ENCODE measurements at regions not wholly inside any gene's neighbourhood (a gene's known extent, or its start where the extent isn't known, plus 50 kb on each side); places are given as distances from the start of the nearest gene placed in this dataset.
"Not testable (repeated sequence)": the region's sequence is repeated elsewhere in the genome, so short reads cannot be mapped to it uniquely, and the experiment has no call there.

- Mint-ChIP-seq H3K9me3 (no peaks in the 10 kb centered on the region), H3K36me3 (no peaks in the 10 kb centered on the region), H3K27ac (no peak overlapping the region), H3K4me3 (no peak overlapping the region), H3K27me3 (peaks cover 26 to 27% of the 10 kb centered on the region in 2 donors), H3K4me1 (peaks cover 0 to 2% of the 10 kb centered on the region in 2 donors)
- no peak for DNase-seq
- peak in 1 of 2 donors; percentile 27 for ATAC-seq (replicated peaks)
These were observed 427.8 kb downstream of the PREX1 start for GRCh38 chr20:48400009-48400408.

- DNase-seq (no peak), ATAC-seq (replicated peaks) (no peak)
- Mint-ChIP-seq H3K4me3 (no peak overlapping the region), H3K36me3 (no peaks in the 10 kb centered on the region), H3K4me1 (peaks cover 0 to 2% of the 10 kb centered on the region in 2 donors), H3K9me3 (peaks cover 0 to under 1% of the 10 kb centered on the region in 2 donors), H3K27ac (no peak overlapping the region), H3K27me3 (peaks cover 31 to 32% of the 10 kb centered on the region in 2 donors)
These were observed 429.0 kb downstream of the PREX1 start for GRCh38 chr20:48398506-48399449.

GRCh38 chr20:48396981-48397861, 430.6 kb downstream of the PREX1 start:
- not testable (repeated sequence) for H3K36me3 Mint-ChIP-seq; DNase-seq; H3K9me3 Mint-ChIP-seq; ATAC-seq (replicated peaks); H3K27ac Mint-ChIP-seq; H3K4me1 Mint-ChIP-seq; H3K4me3 Mint-ChIP-seq
- H3K27me3 Mint-ChIP-seq: peaks cover 31 to 33% of the 10 kb centered on the region in 2 donors

GRCh38 chr20:48395816-48396546, 431.8 kb downstream of the PREX1 start:
- DNase-seq: no peak
- no peak overlapping the region for H3K27ac Mint-ChIP-seq
- H3K27me3 Mint-ChIP-seq: peaks cover 25 to 31% of the 10 kb centered on the region in 2 donors
- H3K9me3 Mint-ChIP-seq: peaks cover 11 to 14% of the 10 kb centered on the region in 2 donors
- H3K4me1 Mint-ChIP-seq: peaks cover 0 to 2% of the 10 kb centered on the region in 2 donors
- ATAC-seq (replicated peaks): no peak
- H3K36me3 Mint-ChIP-seq: peaks cover 3 to 4% of the 10 kb centered on the region in 2 donors
- no peak overlapping the region for H3K4me3 Mint-ChIP-seq

GRCh38 chr20:48394415-48395081, 433.3 kb downstream of the PREX1 start:
- peaks cover 3 to 4% of the 10 kb centered on the region in 2 donors for H3K36me3 Mint-ChIP-seq
- no peak overlapping the region for H3K4me3 Mint-ChIP-seq
- H3K27me3 Mint-ChIP-seq: peaks cover 21 to 27% of the 10 kb centered on the region in 2 donors
- DNase-seq (no peak), ATAC-seq (replicated peaks) (no peak)
- peaks cover 0 to 2% of the 10 kb centered on the region in 2 donors for H3K4me1 Mint-ChIP-seq
- no peak overlapping the region for H3K27ac Mint-ChIP-seq
- peaks cover 17 to 19% of the 10 kb centered on the region in 2 donors for H3K9me3 Mint-ChIP-seq

GRCh38 chr20:48393737-48394314, 434.0 kb downstream of the PREX1 start:
- no peak overlapping the region for H3K27ac Mint-ChIP-seq
- no peak for DNase-seq
- H3K9me3 Mint-ChIP-seq: peaks cover 17 to 19% of the 10 kb centered on the region in 2 donors
- H3K4me1 Mint-ChIP-seq: peaks cover 0 to 2% of the 10 kb centered on the region in 2 donors
- peaks cover 3 to 4% of the 10 kb centered on the region in 2 donors for H3K36me3 Mint-ChIP-seq
- H3K27me3 Mint-ChIP-seq: peaks cover 19 to 27% of the 10 kb centered on the region in 2 donors
- H3K4me3 Mint-ChIP-seq: no peak overlapping the region
- no peak for ATAC-seq (replicated peaks)

GRCh38 chr20:48393311-48393685, 434.5 kb downstream of the PREX1 start:
- ATAC-seq (replicated peaks) (no peak), DNase-seq (no peak)
- H3K9me3 Mint-ChIP-seq: peaks cover 17 to 19% of the 10 kb centered on the region in 2 donors
- no peak overlapping the region for H3K27ac Mint-ChIP-seq
- peaks cover 3 to 4% of the 10 kb centered on the region in 2 donors for H3K36me3 Mint-ChIP-seq
- H3K27me3 Mint-ChIP-seq: peaks cover 23 to 28% of the 10 kb centered on the region in 2 donors
- peaks cover 0 to 2% of the 10 kb centered on the region in 2 donors for H3K4me1 Mint-ChIP-seq
- H3K4me3 Mint-ChIP-seq: no peak overlapping the region

GRCh38 chr20:48392407-48393310, 435.1 kb downstream of the PREX1 start:
- Mint-ChIP-seq H3K36me3 (peaks cover 3 to 4% of the 10 kb centered on the region in 2 donors), H3K27me3 (peaks cover 27 to 33% of the 10 kb centered on the region in 2 donors), H3K4me3 (no peak overlapping the region), H3K9me3 (peaks cover 17 to 19% of the 10 kb centered on the region in 2 donors), H3K27ac (no peak overlapping the region), H3K4me1 (peaks cover 0 to 2% of the 10 kb centered on the region in 2 donors)
- DNase-seq (no peak), ATAC-seq (replicated peaks) (no peak)

- Mint-ChIP-seq H3K9me3 (peaks cover 17 to 19% of the 10 kb centered on the region in 2 donors), H3K27me3 (peaks cover 32 to 40% of the 10 kb centered on the region in 2 donors), H3K36me3 (peaks cover 3 to 4% of the 10 kb centered on the region in 2 donors), H3K4me1 (no peaks in the 10 kb centered on the region), H3K27ac (no peak overlapping the region), H3K4me3 (no peak overlapping the region)
- ATAC-seq (replicated peaks) (no peak), DNase-seq (no peak)
These were observed 436.8 kb downstream of the PREX1 start for GRCh38 chr20:48390981-48391380.

GRCh38 chr20:48387675-48388074, 440.1 kb downstream of the PREX1 start:
- Mint-ChIP-seq H3K4me1 (no peaks in the 10 kb centered on the region), H3K36me3 (peaks cover 3 to 4% of the 10 kb centered on the region in 2 donors), H3K27ac (no peak overlapping the region), H3K4me3 (no peak overlapping the region), H3K27me3 (peaks cover 28 to 34% of the 10 kb centered on the region in 2 donors), H3K9me3 (peaks cover 12 to 14% of the 10 kb centered on the region in 2 donors)
- ATAC-seq (replicated peaks) (no peak), DNase-seq (no peak)

GRCh38 chr20:48385527-48385926, 442.3 kb downstream of the PREX1 start:
- Mint-ChIP-seq H3K4me3 (no peak overlapping the region), H3K9me3 (peaks cover 3% of the 10 kb centered on the region in 2 donors), H3K27ac (no peak overlapping the region), H3K4me1 (no peaks in the 10 kb centered on the region), H3K36me3 (no peaks in the 10 kb centered on the region), H3K27me3 (peaks cover 38 to 47% of the 10 kb centered on the region in 2 donors)
- DNase-seq (no peak), ATAC-seq (replicated peaks) (no peak)

- Mint-ChIP-seq H3K27ac (no peak overlapping the region), H3K36me3 (no peaks in the 10 kb centered on the region), H3K4me3 (no peak overlapping the region), H3K27me3 (peaks cover 38 to 47% of the 10 kb centered on the region in 2 donors), H3K9me3 (no peaks in the 10 kb centered on the region), H3K4me1 (no peaks in the 10 kb centered on the region)
- DNase-seq (no peak), ATAC-seq (replicated peaks) (no peak)
These were observed 442.7 kb downstream of the PREX1 start for GRCh38 chr20:48385114-48385513.

Measured in stimulated activated naive B cell treated with anti-CD40 and anti-IgM and Interleukin-4, amounts not matched to agents 10 μg/mL and 1 μg/mL and 100 μg/mL, for 72 hours (primary cell).